HG03565 (cell line): ENCODE measurements at regions not wholly inside any gene's neighbourhood (a gene's known extent, or its start where the extent isn't known, plus 50 kb on each side); places are given as distances from the start of the nearest gene placed in this dataset.
"Not testable (repeated sequence)": the region's sequence is repeated elsewhere in the genome, so short reads cannot be mapped to it uniquely, and the experiment has no call there.

Experiments
- ATAC-seq: cut with Tn5 transposase; IDR thresholded peaks from one replicate; pipeline ENCODE4 v1.9.1; 2021; ENCODE audit warnings: mild to moderate bottlenecking, moderate library complexity; ENCODE audit not compliant: unreplicated experiment

- ATAC-seq, result not testable (repeated sequence)
Observed at GRCh38 chr14:106398931-106399331, 872.5 kb downstream of the TMEM121 start.

GRCh38 chr14:106401316-106401715 lies 874.9 kb downstream of the TMEM121 start:
- not testable (repeated sequence) for ATAC-seq

GRCh38 chr14:106410229-106410628 lies 883.8 kb downstream of the TMEM121 start:
- ATAC-seq, result not testable (repeated sequence)

- no peak for ATAC-seq
Observed at GRCh38 chr14:106414464-106414863, 888.1 kb downstream of the TMEM121 start.

- ATAC-seq, result no peak
Observed at GRCh38 chr14:106417224-106418049, 891.1 kb downstream of the TMEM121 start.

- ATAC-seq, result no peak
Observed at GRCh38 chr14:106419376-106419965, 893.1 kb downstream of the TMEM121 start.

GRCh38 chr14:106421431-106422033 lies 895.1 kb downstream of the TMEM121 start:
- not testable (repeated sequence) for ATAC-seq

GRCh38 chr14:106422066-106422465 lies 895.7 kb downstream of the TMEM121 start:
- ATAC-seq, result no peak

- ATAC-seq, result not testable (repeated sequence)
Observed at GRCh38 chr14:106425150-106425549, 898.8 kb downstream of the TMEM121 start.

GRCh38 chr14:106436310-106436905 lies 910.0 kb downstream of the TMEM121 start:
- no peak for ATAC-seq

- no peak for ATAC-seq
Observed at GRCh38 chr14:106442857-106443256, 916.5 kb downstream of the TMEM121 start.

- ATAC-seq, result no peak
Observed at GRCh38 chr14:106455026-106455425, 928.6 kb downstream of the TMEM121 start.

- no peak for ATAC-seq
Observed at GRCh38 chr14:106459971-106460730, 933.8 kb downstream of the TMEM121 start.

- ATAC-seq, result no peak
Observed at GRCh38 chr14:106460916-106461315, 934.5 kb downstream of the TMEM121 start.

- not testable (repeated sequence) for ATAC-seq
Observed at GRCh38 chr14:106466483-106466882, 940.1 kb downstream of the TMEM121 start.

- not testable (repeated sequence) for ATAC-seq
Observed at GRCh38 chr14:106468869-106469268, 942.5 kb downstream of the TMEM121 start.

GRCh38 chr14:106470028-106470427 lies 943.6 kb downstream of the TMEM121 start:
- not testable (repeated sequence) for ATAC-seq

GRCh38 chr14:106474261-106475028 lies 948.1 kb downstream of the TMEM121 start:
- not testable (repeated sequence) for ATAC-seq

- ATAC-seq, result not testable (repeated sequence)
Observed at GRCh38 chr14:106475214-106475613, 948.8 kb downstream of the TMEM121 start.

GRCh38 chr14:106477600-106477999 lies 951.2 kb downstream of the TMEM121 start:
- not testable (repeated sequence) for ATAC-seq
